ENCODE measurements at regions not wholly inside any gene's neighbourhood (a gene's known extent, or its start where the extent isn't known, plus 50 kb on each side); places are given as distances from the start of the nearest gene placed in this dataset.

- DNase-seq (ENCODE audit: low read depth in 2 of 2), result no peak
Observed at GRCh38 chr4:63505714-63506460, 903.4 kb downstream of the TECRL start.

DNA sequence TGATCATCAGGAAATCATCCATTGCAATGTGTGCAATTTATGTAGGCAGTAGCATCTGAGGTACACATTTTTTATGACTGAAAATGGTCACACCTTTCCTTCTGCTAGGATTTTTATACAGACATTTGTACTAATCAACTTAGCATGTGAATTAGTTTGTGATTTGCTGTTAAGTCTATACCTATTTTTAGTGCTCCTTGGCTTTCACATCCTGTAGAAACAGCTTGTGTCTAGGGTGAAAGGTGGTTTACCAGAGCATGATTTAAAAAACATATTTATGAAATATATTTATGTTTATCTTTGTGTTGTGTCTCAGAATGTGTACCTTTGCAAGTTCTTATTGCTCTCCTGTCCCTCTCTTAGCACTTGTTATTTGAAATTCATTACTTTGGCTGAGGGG lies 916.0 kb downstream of the TECRL start:
- DNase-seq (ENCODE audit: low read depth in 2 of 2), result no peak

GRCh38 chr4:63492515-63492914 lies 916.7 kb downstream of the TECRL start:
- DNase-seq (ENCODE audit: low read depth in 2 of 2), result no peak

- DNase-seq (ENCODE audit: low read depth in 2 of 2), result no peak
Observed at GRCh38 chr4:63464393-63464792, 944.9 kb downstream of the TECRL start.

DNA sequence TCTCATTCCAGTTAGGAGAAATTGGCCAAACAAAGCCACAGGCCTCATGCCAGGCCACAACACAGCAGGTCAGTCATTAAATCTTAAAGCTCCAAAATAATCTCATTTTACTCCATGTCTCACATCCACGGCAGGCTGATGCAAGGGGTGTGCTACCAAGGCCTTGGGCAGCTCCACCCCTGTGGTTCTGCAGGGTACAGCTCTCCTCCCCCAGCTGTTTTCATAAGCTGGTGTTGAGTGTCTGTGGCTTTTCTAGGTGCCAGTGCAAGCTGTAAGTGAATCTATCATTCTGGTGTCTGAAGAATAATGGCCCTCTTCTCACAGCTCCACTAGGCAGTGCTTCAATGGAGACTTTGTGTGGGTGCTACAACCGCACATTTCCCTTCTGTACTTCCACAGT lies 949.2 kb downstream of the TECRL start:
- DNase-seq (ENCODE audit: low read depth in 2 of 2), result no peak

DNA sequence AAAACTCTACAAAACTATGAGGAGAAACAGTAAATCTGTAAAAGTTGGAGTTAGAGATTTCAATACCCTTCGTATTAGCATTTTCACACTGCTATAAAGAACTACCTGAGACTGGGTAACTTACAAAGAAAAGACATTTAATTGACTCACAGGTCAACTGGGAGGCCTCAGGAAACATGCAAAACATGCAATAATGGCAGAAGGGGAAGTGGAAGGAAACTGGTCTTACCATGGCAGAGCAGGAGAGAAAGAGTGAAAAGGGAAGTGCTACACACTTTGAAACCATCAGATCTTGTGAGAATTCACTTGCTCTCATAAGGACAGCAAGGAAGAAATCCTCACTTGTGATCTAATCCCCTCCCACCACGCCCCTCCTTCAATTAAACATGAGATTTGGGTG lies 949.9 kb downstream of the TECRL start:
- no peak for DNase-seq (ENCODE audit: low read depth in 2 of 2)

GRCh38 chr4:63458010-63458409 lies 951.2 kb downstream of the TECRL start:
- DNase-seq (ENCODE audit: low read depth in 2 of 2), result no peak

DNA sequence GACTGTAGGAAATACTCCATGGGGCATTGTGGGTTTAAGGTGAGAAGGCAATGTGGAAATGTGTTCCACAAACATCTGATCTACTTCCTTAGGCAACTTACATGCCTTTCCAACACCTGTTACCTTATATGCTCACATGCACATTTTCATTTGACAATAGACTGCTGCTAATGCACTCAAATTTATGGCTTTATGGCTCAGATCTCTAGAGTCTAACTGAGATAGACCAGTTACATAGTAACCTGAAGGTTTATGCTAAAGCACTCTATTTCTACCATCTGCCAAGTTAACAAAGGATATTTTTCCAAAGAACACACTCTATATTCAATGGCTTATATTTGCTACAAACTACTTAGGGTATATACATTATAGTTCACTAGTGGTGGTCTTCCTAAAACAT lies 969.0 kb downstream of the TECRL start:
- DNase-seq (ENCODE audit: low read depth in 2 of 2), result no peak

GRCh38 chr4:63430105-63430504 lies 979.1 kb downstream of the TECRL start:
- DNase-seq (ENCODE audit: low read depth in 2 of 2), result no peak

GRCh38 chr4:63396269-63396668 lies 1013.0 kb downstream of the TECRL start:
- DNase-seq (ENCODE audit: low read depth in 2 of 2), result no peak

GRCh38 chr4:63393544-63393943 lies 1015.7 kb downstream of the TECRL start:
- no peak for DNase-seq (ENCODE audit: low read depth in 2 of 2)

DNA sequence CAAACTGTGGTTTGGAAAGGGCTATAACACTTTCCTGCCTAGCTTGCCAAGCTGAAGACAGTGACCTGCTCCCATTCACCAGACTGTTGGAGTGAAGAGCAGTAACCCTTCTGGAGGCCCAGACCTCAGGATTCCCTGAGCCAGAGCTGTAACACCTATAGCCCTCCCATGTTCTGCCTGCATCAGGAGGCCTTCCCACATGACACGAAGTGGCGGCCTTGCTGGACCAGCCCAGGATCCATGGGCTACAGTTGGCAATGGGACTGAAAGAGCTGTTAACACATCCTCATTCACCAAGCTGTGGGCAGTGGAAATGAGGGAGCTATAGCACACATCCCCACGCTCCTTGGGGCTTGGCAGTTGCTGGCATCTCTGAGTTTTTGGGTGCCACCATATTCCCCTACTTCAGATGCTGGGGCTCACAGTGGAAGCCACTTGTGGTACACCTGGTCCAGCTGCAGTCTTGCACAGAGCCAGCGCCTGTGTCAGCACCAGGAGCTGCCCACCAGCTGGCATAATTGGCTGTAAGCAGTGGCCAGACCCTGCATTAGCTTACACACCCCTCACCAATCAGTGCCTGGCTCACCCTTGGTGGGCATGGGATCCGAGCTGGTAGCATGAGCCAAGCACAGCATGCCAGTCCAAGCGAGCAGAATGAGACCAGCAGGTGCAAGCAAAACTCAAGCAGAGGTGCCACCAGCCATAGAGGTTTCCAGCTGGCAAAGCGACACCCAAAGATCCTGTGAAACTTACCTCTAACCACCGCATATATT lies 1029.3 kb downstream of the TECRL start:
- DNase-seq (ENCODE audit: low read depth in 2 of 2), result no peak

DNA sequence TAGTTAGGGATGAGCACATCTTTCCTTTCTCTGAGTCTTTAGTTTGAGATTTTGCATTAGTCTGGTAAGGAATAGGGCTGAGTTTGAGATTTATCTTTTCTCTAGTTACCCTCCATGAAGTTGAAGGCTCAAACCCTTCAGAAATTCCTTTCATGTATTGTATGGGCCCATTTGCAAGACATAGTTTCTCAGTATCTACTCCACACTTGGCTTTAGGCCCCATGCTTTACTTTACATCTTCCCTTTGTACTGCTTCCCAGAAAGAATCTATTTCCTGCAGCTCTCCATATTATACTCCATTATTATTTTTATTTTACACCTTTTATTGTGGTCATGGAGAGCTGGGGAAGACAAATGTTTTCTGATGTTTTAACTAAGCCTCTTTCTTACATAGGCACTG lies 1038.2 kb downstream of the TECRL start:
- no peak for DNase-seq (ENCODE audit: low read depth in 2 of 2)

GRCh38 chr4:63361628-63362027 lies 1047.6 kb downstream of the TECRL start:
- DNase-seq (ENCODE audit: low read depth in 2 of 2), result no peak

DNA sequence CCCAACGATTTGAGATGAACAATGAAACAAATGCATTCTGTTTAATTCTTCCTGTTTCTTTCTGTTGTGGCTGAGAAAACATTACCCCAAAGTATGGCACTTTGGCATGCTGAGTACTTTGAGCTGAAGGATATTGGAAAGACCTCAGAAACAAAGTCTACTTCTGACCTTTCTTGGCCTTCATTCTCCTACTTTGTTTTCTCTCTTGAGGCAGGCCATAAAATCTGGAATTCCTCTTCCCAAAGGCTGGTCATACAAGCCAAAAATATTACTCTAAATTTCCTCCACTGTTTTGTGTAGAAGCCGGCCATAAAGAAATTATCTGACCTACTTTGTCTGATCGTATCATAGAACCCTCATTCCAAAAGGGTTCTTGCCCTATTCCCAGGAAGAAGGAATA lies 1048.2 kb downstream of the TECRL start:
- no peak for DNase-seq (ENCODE audit: low read depth in 2 of 2)

- no peak for DNase-seq (ENCODE audit: low read depth in 2 of 2)
Observed at GRCh38 chr4:63349674-63350025, 1059.6 kb downstream of the TECRL start.

DNA sequence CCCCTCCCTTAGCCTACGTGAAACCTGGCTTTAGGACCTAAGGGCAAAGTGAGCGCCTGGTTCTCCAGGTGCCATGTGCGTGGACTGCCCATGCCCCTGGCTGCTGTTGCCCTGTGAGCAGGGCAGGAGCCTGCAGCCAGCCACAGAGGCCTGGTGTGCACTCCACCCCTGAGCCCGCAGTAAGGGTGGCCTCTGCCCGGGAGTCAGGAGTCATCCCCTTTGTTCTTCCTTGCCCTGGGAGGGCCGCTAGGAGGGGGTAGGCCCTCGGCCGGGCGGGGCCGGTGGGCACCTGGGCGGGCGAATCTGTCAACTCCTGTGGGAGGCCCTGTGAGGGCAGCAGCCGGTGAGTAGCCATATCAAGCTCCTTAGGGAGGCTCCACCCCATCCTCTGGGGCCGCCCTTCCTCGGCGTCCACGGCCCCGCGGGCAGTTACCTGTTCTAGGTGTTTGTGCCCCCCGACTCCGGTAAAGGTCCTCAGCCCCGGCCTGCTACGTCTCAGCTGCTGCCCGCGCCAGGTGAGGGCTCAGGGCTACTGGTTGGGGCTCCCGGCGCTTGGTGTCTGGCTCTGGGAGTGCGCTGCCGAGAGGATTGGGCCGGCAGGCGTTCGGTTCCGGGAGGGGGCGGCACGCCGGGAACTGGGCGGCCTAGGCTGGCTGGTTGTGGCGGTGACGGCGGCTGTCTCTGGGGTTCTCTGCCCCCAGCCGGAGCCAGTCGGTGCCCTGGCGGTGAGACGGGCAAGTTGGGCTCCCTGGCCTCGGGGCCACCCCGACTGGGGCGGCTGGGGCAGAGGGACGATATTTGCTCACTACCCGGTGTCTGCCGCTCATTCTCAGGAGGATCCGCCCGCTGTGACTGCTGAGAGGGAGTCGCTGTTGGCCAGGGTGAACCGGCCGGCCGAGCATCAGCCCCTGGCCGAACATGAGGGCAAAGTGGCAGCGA lies 1060.2 kb downstream of the TECRL start:
- DNase-seq (ENCODE audit: low read depth in 2 of 2), result no peak

- no peak for DNase-seq (ENCODE audit: low read depth in 2 of 2)
Observed at GRCh38 chr4:63325140-63325539, 1084.1 kb downstream of the TECRL start.

DNA sequence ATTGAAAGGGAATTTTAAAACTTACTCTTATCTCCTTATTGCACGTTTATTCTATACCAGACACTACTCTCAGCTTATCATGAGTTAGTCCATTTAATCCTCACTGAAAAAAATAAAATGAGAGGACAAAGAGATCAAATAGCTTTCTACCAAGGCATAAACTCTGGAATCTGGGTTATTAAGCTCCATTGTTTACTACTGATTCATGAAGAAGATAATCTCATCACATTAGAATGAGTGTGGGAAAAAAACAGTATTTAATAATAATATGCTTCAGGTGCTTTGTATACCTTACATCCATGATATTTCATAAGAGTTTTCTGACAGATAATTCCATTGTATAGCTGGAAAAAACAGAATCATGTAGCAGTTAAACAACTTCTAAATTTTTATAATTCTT lies 1092.6 kb downstream of the TECRL start:
- DNase-seq (ENCODE audit: low read depth in 2 of 2), result no peak

GRCh38 chr4:63315651-63316050 lies 1093.6 kb downstream of the TECRL start:
- DNase-seq (ENCODE audit: low read depth in 2 of 2), result no peak

DNA sequence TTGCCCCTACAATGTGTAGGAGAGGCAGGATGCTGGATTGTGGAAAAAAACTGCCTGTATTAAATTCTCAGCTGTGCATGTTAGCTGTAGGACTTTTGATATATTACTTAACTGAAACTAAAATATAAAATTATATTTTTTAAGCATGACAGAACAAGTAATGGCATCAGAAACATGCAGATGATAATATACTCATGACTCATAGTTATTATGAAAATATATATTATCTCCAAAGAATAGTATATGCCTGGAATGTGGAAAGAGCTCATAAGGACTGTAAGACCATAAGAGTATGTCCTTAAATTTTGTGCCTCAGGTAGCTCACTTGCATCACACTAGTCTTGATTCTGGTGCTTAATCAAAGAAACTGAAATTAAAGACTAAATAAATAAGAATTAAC lies 1100.6 kb downstream of the TECRL start:
- no peak for DNase-seq (ENCODE audit: low read depth in 2 of 2)

DNA sequence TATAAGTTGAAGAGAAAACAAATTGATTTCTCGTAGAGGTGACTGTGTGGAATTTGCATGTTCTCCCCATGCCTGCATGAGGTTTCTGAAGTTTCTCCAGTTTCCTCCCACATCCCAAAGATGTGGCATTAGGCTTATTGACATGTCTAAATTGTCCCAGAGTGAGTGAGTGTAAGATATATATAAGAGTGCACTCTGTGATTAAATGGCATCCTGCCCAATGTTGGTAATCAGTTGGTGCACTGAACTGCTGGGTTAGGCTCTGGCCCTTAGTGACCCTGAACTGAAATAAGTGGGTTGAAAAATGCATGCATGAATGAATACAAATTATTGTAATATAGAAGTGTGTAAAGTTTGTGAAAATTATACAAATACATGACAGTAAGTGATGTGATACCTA lies 1106.5 kb downstream of the TECRL start:
- no peak for DNase-seq (ENCODE audit: low read depth in 2 of 2)

Data from stimulated activated CD4-positive, alpha-beta T cell treated with anti-CD3 and anti-CD28 coated beads, Interleukin-12 subunit alpha, Interleukin-12 subunit beta, amount 100 ng/mL, for 24 hours (primary cell).